ENCODE measurements at regions not wholly inside any gene's neighbourhood (a gene's known extent, or its start where the extent isn't known, plus 50 kb on each side); places are given as distances from the start of the nearest gene placed in this dataset.

DNA sequence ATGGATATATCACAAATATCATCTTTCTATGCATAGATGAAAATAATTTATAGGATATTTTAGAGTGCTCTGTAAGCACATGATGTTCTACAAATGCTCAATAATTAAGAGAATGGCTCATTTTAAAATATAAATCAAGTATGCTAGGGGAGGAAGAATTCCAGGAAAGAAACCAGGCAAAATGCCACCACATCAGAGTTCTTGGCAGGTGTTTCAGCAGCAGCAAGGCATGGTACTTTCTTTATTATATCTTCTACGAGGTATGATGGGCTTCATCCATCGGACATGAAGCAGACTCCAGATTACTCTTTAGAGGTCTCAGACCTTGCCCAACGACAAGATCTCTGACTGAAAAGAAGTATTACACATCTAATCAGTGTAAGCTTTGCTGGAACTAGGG, 316.3 kb upstream of the ARRDC3 start:
- TF ChIP-seq, protein P1, sequence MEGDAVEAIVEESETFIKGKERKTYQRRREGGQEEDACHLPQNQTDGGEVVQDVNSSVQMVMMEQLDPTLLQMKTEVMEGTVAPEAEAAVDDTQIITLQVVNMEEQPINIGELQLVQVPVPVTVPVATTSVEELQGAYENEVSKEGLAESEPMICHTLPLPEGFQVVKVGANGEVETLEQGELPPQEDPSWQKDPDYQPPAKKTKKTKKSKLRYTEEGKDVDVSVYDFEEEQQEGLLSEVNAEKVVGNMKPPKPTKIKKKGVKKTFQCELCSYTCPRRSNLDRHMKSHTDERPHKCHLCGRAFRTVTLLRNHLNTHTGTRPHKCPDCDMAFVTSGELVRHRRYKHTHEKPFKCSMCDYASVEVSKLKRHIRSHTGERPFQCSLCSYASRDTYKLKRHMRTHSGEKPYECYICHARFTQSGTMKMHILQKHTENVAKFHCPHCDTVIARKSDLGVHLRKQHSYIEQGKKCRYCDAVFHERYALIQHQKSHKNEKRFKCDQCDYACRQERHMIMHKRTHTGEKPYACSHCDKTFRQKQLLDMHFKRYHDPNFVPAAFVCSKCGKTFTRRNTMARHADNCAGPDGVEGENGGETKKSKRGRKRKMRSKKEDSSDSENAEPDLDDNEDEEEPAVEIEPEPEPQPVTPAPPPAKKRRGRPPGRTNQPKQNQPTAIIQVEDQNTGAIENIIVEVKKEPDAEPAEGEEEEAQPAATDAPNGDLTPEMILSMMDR (IDR thresholded peaks at IDR 0.05), result no peak
- intact Hi-C loops (cut with DNase I), result no loop called here
- H3K4me1 ChIP-seq, result no peaks in the 10 kb centered on the region
- H3K36me3 ChIP-seq, result no peaks in the 10 kb centered on the region
- ATAC-seq (no peak), DNase-seq (no peak)
- no peak overlapping the region for H3K4me3 ChIP-seq
- no peaks in the 10 kb centered on the region for H3K9me3 ChIP-seq
- no peaks in the 10 kb centered on the region for H3K27me3 ChIP-seq (ENCODE audit: low read depth)
- H3K27ac ChIP-seq, result no peak overlapping the region

GRCh38 chr5:91691592-91691991, 308.5 kb upstream of the ARRDC3 start:
- DNase-seq (no peak), ATAC-seq (no peak)
- Histone ChIP-seq H3K36me3 (no peaks in the 10 kb centered on the region), H3K9me3 (peaks cover 3% of the 10 kb centered on the region), H3K27ac (no peak overlapping the region), H3K27me3 (ENCODE audit: low read depth) (no peaks in the 10 kb centered on the region), H3K4me1 (no peaks in the 10 kb centered on the region), H3K4me3 (no peak overlapping the region)
- intact Hi-C loops (cut with DNase I), result no loop called here
- TF ChIP-seq, protein P1 (IDR thresholded peaks at IDR 0.05), result no peak

DNA sequence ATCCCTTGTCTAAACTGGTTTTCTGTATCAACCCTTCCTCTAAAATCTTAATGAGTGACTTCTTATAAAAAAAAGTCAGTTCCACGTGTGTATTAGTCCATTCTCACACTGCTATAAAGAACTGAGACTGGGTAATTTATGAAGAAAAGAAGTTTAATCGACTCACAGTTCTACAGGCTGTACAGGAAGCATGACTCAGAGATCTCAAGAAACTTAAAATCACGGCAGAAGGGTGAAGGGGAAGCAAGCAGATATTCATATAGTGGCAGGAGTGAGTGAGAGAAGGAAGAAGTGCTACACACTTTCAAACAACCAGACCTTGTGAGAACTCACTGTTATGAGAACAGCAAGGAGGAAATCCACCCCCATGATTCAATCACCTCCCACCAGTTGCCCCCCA, 307.8 kb upstream of the ARRDC3 start:
- no peaks in the 10 kb centered on the region for H3K4me1 ChIP-seq
- H3K27ac ChIP-seq, result no peak overlapping the region
- H3K4me3 ChIP-seq, result no peak overlapping the region
- no peaks in the 10 kb centered on the region for H3K27me3 ChIP-seq (ENCODE audit: low read depth)
- TF ChIP-seq, protein P1 (IDR thresholded peaks at IDR 0.05), result no peak
- H3K36me3 ChIP-seq, result no peaks in the 10 kb centered on the region
- H3K9me3 ChIP-seq, result peaks cover 3% of the 10 kb centered on the region
- intact Hi-C loops (cut with DNase I), result no loop called here
- DNase-seq (no peak), ATAC-seq (no peak)

GRCh38 chr5:91687430-91687829, 304.3 kb upstream of the ARRDC3 start:
- intact Hi-C loops (cut with DNase I), result no loop called here
- Histone ChIP-seq H3K36me3 (no peaks in the 10 kb centered on the region), H3K27ac (no peak overlapping the region), H3K27me3 (ENCODE audit: low read depth) (no peaks in the 10 kb centered on the region), H3K4me1 (no peaks in the 10 kb centered on the region), H3K4me3 (no peak overlapping the region), H3K9me3 (peaks cover 3% of the 10 kb centered on the region)
- ATAC-seq (no peak), DNase-seq (no peak)
- TF ChIP-seq, protein P1 (IDR thresholded peaks at IDR 0.05), result no peak

GRCh38 chr5:91684625-91685024, 301.5 kb upstream of the ARRDC3 start:
- H3K27me3 ChIP-seq (ENCODE audit: low read depth), result no peaks in the 10 kb centered on the region
- no peak overlapping the region for H3K27ac ChIP-seq
- no peak for DNase-seq
- H3K9me3 ChIP-seq, result no peaks in the 10 kb centered on the region
- ATAC-seq, result no peak
- no peak overlapping the region for H3K4me3 ChIP-seq
- TF ChIP-seq, protein P1 (IDR thresholded peaks at IDR 0.05), result no peak
- no peaks in the 10 kb centered on the region for H3K4me1 ChIP-seq
- H3K36me3 ChIP-seq, result no peaks in the 10 kb centered on the region
- intact Hi-C loops (cut with DNase I), result no loop called here

DNA sequence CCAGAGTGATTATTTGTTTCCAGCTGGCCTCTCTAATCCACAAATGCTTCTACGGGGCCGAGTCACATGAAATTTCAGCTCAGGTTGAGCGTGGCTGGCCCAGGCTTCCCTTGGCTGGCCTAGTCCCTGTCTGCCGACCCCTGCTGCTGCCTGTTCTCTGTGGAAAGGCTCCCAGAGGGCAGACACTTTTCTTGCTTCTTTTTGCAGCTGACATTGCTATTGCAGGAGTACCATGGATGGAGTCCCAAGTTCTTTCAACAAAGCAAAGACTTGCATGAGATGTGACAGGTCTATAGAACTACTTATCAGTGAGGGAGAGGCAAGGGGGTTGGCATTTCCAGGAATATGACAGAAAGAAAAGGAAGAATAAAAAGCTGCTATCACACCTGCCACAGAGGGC, 287.4 kb upstream of the ARRDC3 start:
- DNase-seq (no peak), ATAC-seq (no peak)
- TF ChIP-seq, protein P1 (IDR thresholded peaks at IDR 0.05), result no peak

More for the DNA sequence above, 287.4 kb upstream of the ARRDC3 start:
- Histone ChIP-seq H3K36me3 (no peaks in the 10 kb centered on the region), H3K27ac (no peak overlapping the region), H3K9me3 (no peaks in the 10 kb centered on the region), H3K4me3 (no peak overlapping the region), H3K4me1 (no peaks in the 10 kb centered on the region), H3K27me3 (ENCODE audit: low read depth) (no peaks in the 10 kb centered on the region)
- intact Hi-C loops (cut with DNase I), result no loop called here

All from lower lobe of right lung (tissue), 2 donors.